OCI-LY7 (cell line): ENCODE measurements at regions not wholly inside any gene's neighbourhood (a gene's known extent, or its start where the extent isn't known, plus 50 kb on each side); places are given as distances from the start of the nearest gene placed in this dataset.

Experiments
- CTCF ChIP-seq: fragments of 200-600 bp; sonication (generic); conservative IDR thresholded peaks from 2 replicates; pipeline ENCODE4 v1.5.1; 2014; ENCODE audit warnings: mild to moderate bottlenecking, antibody characterized with exemption, low read length, moderate library complexity, mixed read lengths
- EZH2phosphoT487 ChIP-seq: fragments of 200-600 bp; sonication (generic); IDR thresholded peaks from 2 replicates; pipeline ENCODE4 v1.6.1; 2018; ENCODE audit warnings: low read depth, borderline replicate concordance, mild to moderate bottlenecking, mixed run types, antibody characterized with exemption, low read length, moderate library complexity, mixed read lengths

- TF ChIP-seq CTCF (no peak), EZH2phosphoT487 (no peak)
Measured at GRCh38 chr12:70094467-70094866, 148.8 kb upstream of the CNOT2 start.
